NCI-H69 (cell line): ENCODE measurements at regions not wholly inside any gene's neighbourhood (a gene's known extent, or its start where the extent isn't known, plus 50 kb on each side); places are given as distances from the start of the nearest gene placed in this dataset.
"Not testable (repeated sequence)": the region's sequence is repeated elsewhere in the genome, so short reads cannot be mapped to it uniquely, and the experiment has no call there.

Experiments used
- DNase-seq: peaks from one replicate; lab custom pipeline; 2025; lab: John Stamatoyannopoulos, UW

GRCh38 chr1:185681034-185681633 is 53.1 kb upstream of the HMCN1 start:
- peak; percentile 71 for DNase-seq

GRCh38 chr1:185680453-185680852 is 53.7 kb upstream of the HMCN1 start:
- DNase-seq = no peak

- no peak for DNase-seq
Observed at GRCh38 chr1:185679220-185679619, 55.0 kb upstream of the HMCN1 start.

- no peak for DNase-seq
Observed at GRCh38 chr1:185676969-185677368, 57.2 kb upstream of the HMCN1 start.

- DNase-seq = peak; percentile 8
Observed at GRCh38 chr1:185674201-185674600, 60.0 kb upstream of the HMCN1 start.

GRCh38 chr1:185672719-185673360 is 61.4 kb upstream of the HMCN1 start:
- DNase-seq = no peak

GRCh38 chr1:185670187-185670627 is 64.0 kb upstream of the HMCN1 start:
- peak; percentile 60 for DNase-seq

GRCh38 chr1:185668013-185668412 is 66.2 kb upstream of the HMCN1 start:
- no peak for DNase-seq

- no peak for DNase-seq
Observed at GRCh38 chr1:185666582-185666981, 67.6 kb upstream of the HMCN1 start.

- no peak for DNase-seq
Observed at GRCh38 chr1:185663771-185664296, 70.4 kb upstream of the HMCN1 start.

- DNase-seq = no peak
Observed at GRCh38 chr1:185663332-185663731, 70.9 kb upstream of the HMCN1 start.

GRCh38 chr1:185661971-185662370 is 72.2 kb upstream of the HMCN1 start:
- DNase-seq = no peak

GRCh38 chr1:185656663-185657062 is 77.5 kb upstream of the HMCN1 start:
- no peak for DNase-seq

- DNase-seq = no peak
Observed at GRCh38 chr1:185654952-185655314, 79.3 kb upstream of the HMCN1 start.

GRCh38 chr1:185654199-185654951 is 79.8 kb upstream of the HMCN1 start:
- no peak for DNase-seq

GRCh38 chr1:185653615-185654014 is 80.6 kb upstream of the HMCN1 start:
- DNase-seq = no peak

GRCh38 chr1:185652348-185652747 is 81.8 kb upstream of the HMCN1 start:
- DNase-seq = peak; percentile 8

- no peak for DNase-seq
Observed at GRCh38 chr1:185650602-185651230, 83.5 kb upstream of the HMCN1 start.

- DNase-seq = no peak
Observed at GRCh38 chr1:185648858-185649589, 85.2 kb upstream of the HMCN1 start.

- DNase-seq = not testable (repeated sequence)
Observed at GRCh38 chr1:185647597-185648267, 86.5 kb upstream of the HMCN1 start.

- DNase-seq = peak; percentile 82
Observed at GRCh38 chr1:185646202-185646683, 87.9 kb upstream of the HMCN1 start.
